Tibial nerve (tissue), 4 donors: ENCODE measurements at regions not wholly inside any gene's neighbourhood (a gene's known extent, or its start where the extent isn't known, plus 50 kb on each side); places are given as distances from the start of the nearest gene placed in this dataset.

ENCODE experiments used
- DNase-seq, 2 donors: peaks; one replicate each; pipeline ENCODE4 v3.0.0-alpha.2; 2019; ENCODE audit warnings: low spot score in 2 of 2
- H3K27ac ChIP-seq, 4 donors: fragments of 200-600 bp; sonication (generic) in 3 of 4; one replicate each; pipeline ENCODE4 v1.5.1; 2017 to 2019; ENCODE audit warnings: mild to moderate bottlenecking in 1 of 4
- H3K27me3 ChIP-seq, 2 donors: fragments of 200-600 bp; sonication (generic) in 1 of 2; one replicate each; pipeline versions ENCODE4 v1.5.1 to v1.6.0; 2017 to 2019
- H3K36me3 ChIP-seq, 3 donors: fragments of 200-600 bp; sonication (generic); one replicate each; pipeline ENCODE4 v1.5.1; 2018 to 2019
- H3K4me1 ChIP-seq, 4 donors: fragments of 200-600 bp; sonication (generic) in 3 of 4; one replicate each; pipeline ENCODE4 v1.5.1; 2017 to 2019
- H3K4me3 ChIP-seq, 4 donors: fragments of 200-600 bp; sonication (generic) in 3 of 4; one replicate each; pipeline ENCODE4 v1.5.1; 2017 to 2019; ENCODE audit warnings: mild to moderate bottlenecking in 1 of 4, moderate library complexity in 1 of 4
- H3K9me3 ChIP-seq, 4 donors: fragments of 200-600 bp; sonication (generic) in 3 of 4; one replicate each; pipeline ENCODE4 v1.5.1; 2017 to 2019
- CTCF ChIP-seq, 5 experiments: fragments of 200-600 bp in 3 of 5; fragments of 450-650 bp in 2 of 5; sonication (generic) in 3 of 5; IDR thresholded peaks; one replicate each; pipeline ENCODE4 v1.5.1; 2016 to 2019; ENCODE audit warnings: antibody characterized with exemption in 5 of 5, mild to moderate bottlenecking in 3 of 5, moderate library complexity in 2 of 5
- EP300 ChIP-seq, 2 donors: sonication (generic); formaldehyde crosslinking; IDR thresholded peaks; one replicate each; pipeline ENCODE4 v1.6.1; 2017; ENCODE audit warnings: antibody characterized with exemption in 2 of 2, mild to moderate bottlenecking in 1 of 2
- POLR2A ChIP-seq, 2 donors: fragments of 450-650 bp; IDR thresholded peaks; one replicate each; pipeline ENCODE4 v1.6.1; 2017; ENCODE audit warnings: antibody characterized with exemption in 2 of 2, mild to moderate bottlenecking in 2 of 2, moderate library complexity in 2 of 2
- WGBS, 2 donors: methylation state at CpG; one replicate each; pipeline ENCODE4 v1.1.5; 2018; 5-methylcytosine and 5-hydroxymethylcytosine counted together

- 91% methylated on average over 5 of the region's 5 CpGs for WGBS, 2 donors
These were observed 426.9 kb upstream of the EPHA5 start for GRCh38 chr4:66097218-66097617.

GRCh38 chr4:66095065-66095464 lies 424.8 kb upstream of the EPHA5 start:
- Histone ChIP-seq H3K4me1 (no peaks in the 10 kb centered on the region), H3K27ac (no peak overlapping the region), H3K27me3 (no peaks in the 10 kb centered on the region), H3K9me3 (no peaks in the 10 kb centered on the region), H3K4me3 (no peak overlapping the region), H3K36me3 (no peaks in the 10 kb centered on the region)
- TF ChIP-seq POLR2A (IDR thresholded peaks at IDR 0.05): no peak
- no peak for TF ChIP-seq CTCF (IDR thresholded peaks at IDR 0.05)
- no peak for TF ChIP-seq EP300 (IDR thresholded peaks at IDR 0.05)
- no peak for DNase-seq
- 44 to 48% methylated on average over 2 of the region's 2 CpGs for WGBS, 2 donors

More at GRCh38 chr4:66097218-66097617, 426.9 kb upstream of the EPHA5 start:
- Histone ChIP-seq H3K4me1 (no peaks in the 10 kb centered on the region), H3K4me3 (no peak overlapping the region), H3K9me3 (no peaks in the 10 kb centered on the region), H3K27me3 (no peaks in the 10 kb centered on the region), H3K27ac (no peak overlapping the region), H3K36me3 (no peaks in the 10 kb centered on the region)
- TF ChIP-seq POLR2A (IDR thresholded peaks at IDR 0.05): no peak
- TF ChIP-seq CTCF (IDR thresholded peaks at IDR 0.05): no peak
- TF ChIP-seq EP300 (IDR thresholded peaks at IDR 0.05): no peak
- DNase-seq: no peak

- Histone ChIP-seq H3K4me1 (no peaks in the 10 kb centered on the region), H3K4me3 (no peak overlapping the region), H3K27ac (no peak overlapping the region), H3K27me3 (no peaks in the 10 kb centered on the region), H3K36me3 (no peaks in the 10 kb centered on the region), H3K9me3 (no peaks in the 10 kb centered on the region)
- TF ChIP-seq EP300 (IDR thresholded peaks at IDR 0.05) (no peak), CTCF (IDR thresholded peaks at IDR 0.05) (no peak), POLR2A (IDR thresholded peaks at IDR 0.05) (no peak)
- WGBS, 2 donors: 95 to 96% methylated on average over 15 of the region's 15 CpGs
- DNase-seq: no peak
These were observed 423.8 kb upstream of the EPHA5 start for GRCh38 chr4:66094070-66094469.

GRCh38 chr4:66091786-66092185 lies 421.5 kb upstream of the EPHA5 start:
- TF ChIP-seq EP300 (IDR thresholded peaks at IDR 0.05) (no peak), CTCF (IDR thresholded peaks at IDR 0.05) (no peak), POLR2A (IDR thresholded peaks at IDR 0.05) (no peak)
- DNase-seq: no peak
- no peak overlapping the region for H3K27ac ChIP-seq
- no peaks in the 10 kb centered on the region for H3K9me3 ChIP-seq
- WGBS, 2 donors: 89 to 96% methylated on average over 1 of the region's 1 CpG
- H3K36me3 ChIP-seq: no peaks in the 10 kb centered on the region
- H3K27me3 ChIP-seq: no peaks in the 10 kb centered on the region
- no peaks in the 10 kb centered on the region for H3K4me1 ChIP-seq
- H3K4me3 ChIP-seq: no peak overlapping the region

- Histone ChIP-seq H3K9me3 (no peaks in the 10 kb centered on the region), H3K4me3 (no peak overlapping the region), H3K27me3 (no peaks in the 10 kb centered on the region), H3K36me3 (no peaks in the 10 kb centered on the region), H3K27ac (no peak overlapping the region), H3K4me1 (no peaks in the 10 kb centered on the region)
- DNase-seq: no peak
- no peak for TF ChIP-seq CTCF (IDR thresholded peaks at IDR 0.05)
- TF ChIP-seq EP300 (IDR thresholded peaks at IDR 0.05): no peak
- 85 to 90% methylated on average over 2 of the region's 2 CpGs for WGBS, 2 donors
These were observed 403.7 kb upstream of the EPHA5 start for GRCh38 chr4:66073961-66074360.
